IMR-90 (cell line): ENCODE measurements at regions not wholly inside any gene's neighbourhood (a gene's known extent, or its start where the extent isn't known, plus 50 kb on each side); places are given as distances from the start of the nearest gene placed in this dataset.
A peak's percentile ranks its signal among the peaks of the same experiment; 100 is the strongest.

Experiments
- ATAC-seq: fragments of 200-7000 bp; cut with Tn5 transposase; 2 replicates; pipeline ENCODE4 v1.9.1; 2020; ENCODE audit warnings: low read depth, mild to moderate bottlenecking, moderate library complexity
- BruUV-seq: library from RNA; stranded (reverse); fragments of 400-500 nt; replicated peaks from 2 replicates; lab custom pipeline; 2021; lab: Mats Ljungman, UMichigan
- CTCF ChIA-PET: fragments of 300-600 bp; formaldehyde crosslinking; extraction: SDS; loops from one replicate; lab custom pipeline; 2021; ENCODE audit warnings: antibody characterized with exemption; lab: Yijun Ruan, JAX
- POLR2A ChIA-PET: fragments of 300-600 bp; sonication (Branson Sonifier 250); formaldehyde crosslinking; loops from one replicate; lab custom pipeline; 2022; ENCODE audit warnings: antibody characterized with exemption; ENCODE audit not compliant: unreplicated experiment; lab: Charles Lee
- DNase-seq: peaks from one replicate; pipeline ENCODE4 v3.0.0; 2013
- H2AFZ ChIP-seq: replicated peaks from 2 replicates; pipeline ENCODE3; 2013; ENCODE audit warnings: low read length, mild to moderate bottlenecking; ENCODE audit not compliant: poor library complexity
- H2AK5ac ChIP-seq: 2 replicates; pipeline ENCODE4 v1.6.1; 2013; ENCODE audit warnings: low read depth, low read length, inconsistent platforms
- H2AK9ac ChIP-seq: replicated peaks from 2 replicates; pipeline ENCODE3; 2013; ENCODE audit warnings: mild to moderate bottlenecking, low read depth, low read length, moderate library complexity; ENCODE audit not compliant: poor library complexity
- H2BK120ac ChIP-seq: 2 replicates; pipeline ENCODE4 v1.6.1; 2013; ENCODE audit warnings: low read depth, low read length, inconsistent platforms
- H2BK15ac ChIP-seq: 3 replicates; pipeline ENCODE4 v1.6.1; 2013; ENCODE audit warnings: low read depth, low read length, inconsistent platforms
- H2BK20ac ChIP-seq: 2 replicates; pipeline ENCODE4 v1.6.1; 2013; ENCODE audit warnings: low read depth, mild to moderate bottlenecking, inconsistent platforms, low read length, moderate library complexity
- H2BK5ac ChIP-seq: 2 replicates; pipeline ENCODE4 v1.6.1; 2013; ENCODE audit warnings: mild to moderate bottlenecking, low read depth, low read length, inconsistent platforms; ENCODE audit not compliant: poor library complexity, severe bottlenecking
- H3K14ac ChIP-seq: replicated peaks from 2 replicates; pipeline ENCODE4 v1.6.1; 2013; ENCODE audit warnings: low read depth, low read length, inconsistent platforms
- H3K18ac ChIP-seq: 2 replicates; pipeline ENCODE4 v1.6.1; 2013; ENCODE audit warnings: low read depth, low read length, control low read depth
- H3K23ac ChIP-seq: 2 replicates; pipeline ENCODE4 v1.6.1; 2013; ENCODE audit warnings: low read depth, low read length, inconsistent platforms
- H3K27ac ChIP-seq: 2 replicates; pipeline ENCODE4 v1.5.1; 2013; ENCODE audit warnings: mild to moderate bottlenecking, control low read depth, low read length; ENCODE audit not compliant: insufficient read depth
- H3K27me3 ChIP-seq: 2 replicates; pipeline ENCODE4 v1.6.1; 2013; ENCODE audit warnings: low read length; ENCODE audit not compliant: control insufficient read depth, insufficient read depth
- H3K36me3 ChIP-seq: 2 replicates; pipeline ENCODE4 v1.6.1; 2013; ENCODE audit warnings: low read length, mixed read lengths; ENCODE audit not compliant: control insufficient read depth, insufficient read depth
- H3K4ac ChIP-seq: 2 replicates; pipeline ENCODE4 v1.6.1; 2013; ENCODE audit warnings: low read depth, low read length, inconsistent platforms
- H3K4me1 ChIP-seq: 2 replicates; pipeline ENCODE4 v1.6.1; 2013; ENCODE audit warnings: low read length, mixed read lengths; ENCODE audit not compliant: control insufficient read depth, insufficient read depth
- H3K4me2 ChIP-seq: 2 replicates; pipeline ENCODE4 v1.6.1; 2013; ENCODE audit warnings: low read depth, mild to moderate bottlenecking, control low read depth, low read length, moderate library complexity
- H3K4me3 ChIP-seq: 2 replicates; pipeline ENCODE4 v1.5.1; 2013; ENCODE audit warnings: low read depth, mild to moderate bottlenecking, control low read depth, low read length, moderate library complexity; ENCODE audit not compliant: insufficient read depth
- H3K56ac ChIP-seq: 2 replicates; pipeline ENCODE4 v1.6.1; 2013; ENCODE audit warnings: low read length, inconsistent platforms; ENCODE audit not compliant: insufficient read depth; ENCODE audit errors: extremely low read depth
- H3K79me1 ChIP-seq, 2 experiments: 2 replicates each; pipeline ENCODE4 v1.6.1; 2013; ENCODE audit warnings: low read length in 2 of 2, inconsistent platforms in 1 of 2, low read depth in 1 of 2
- H3K9ac ChIP-seq: 2 replicates; pipeline ENCODE4 v1.6.1; 2013; ENCODE audit warnings: low read depth, low read length, control low read depth
- H3K9me1 ChIP-seq: 2 replicates; pipeline ENCODE4 v1.6.1; 2013; ENCODE audit warnings: low read length, inconsistent platforms; ENCODE audit not compliant: insufficient read depth
- H3K9me3 ChIP-seq: 2 replicates; pipeline ENCODE4 v1.6.1; 2013; ENCODE audit warnings: low read length; ENCODE audit not compliant: control insufficient read depth, insufficient read depth
- H4K20me1 ChIP-seq: 2 replicates; pipeline ENCODE4 v1.6.1; 2013; ENCODE audit warnings: low read length, inconsistent platforms; ENCODE audit not compliant: insufficient read depth
- H4K5ac ChIP-seq: 2 replicates; pipeline ENCODE4 v1.6.1; 2013; ENCODE audit warnings: mild to moderate bottlenecking, low read depth, low read length, control low read depth
- H4K8ac ChIP-seq, 2 experiments: 2 replicates each; pipeline ENCODE4 v1.6.1; 2013; ENCODE audit warnings: low read depth in 2 of 2, low read length in 2 of 2, control low read depth in 1 of 2, inconsistent platforms in 1 of 2
- H4K91ac ChIP-seq: 2 replicates; pipeline ENCODE4 v1.6.1; 2013; ENCODE audit warnings: low read depth, low read length, inconsistent platforms; ENCODE audit not compliant: insufficient read depth
- FOS ChIP-seq: fragments of 150-350 bp; IDR thresholded peaks from 2 replicates; pipeline ENCODE4 v1.6.1; 2016; ENCODE audit warnings: low read depth, low read length
- MAZ ChIP-seq: IDR thresholded peaks from 2 replicates; pipeline ENCODE4 v1.6.1; 2012; ENCODE audit warnings: low read depth, mild to moderate bottlenecking, low read length, improper control_type of control experiment, moderate library complexity, borderline replicate concordance
- WGBS, 2 experiments: methylation state at CpG; one replicate each; pipeline versions ENCODE4 v1.1.5 to v1.1.7; 2013; ENCODE audit warnings: missing lambda C conversion rate in 2 of 2; ENCODE audit not compliant: insufficient read length in 1 of 2; ENCODE audit errors: extremely low coverage in 2 of 2; 5-methylcytosine and 5-hydroxymethylcytosine counted together
- dilution Hi-C: fragments of 300-500 bp; cut with HindIII; formaldehyde crosslinking; loops from one replicate; pipeline ENCODE4 v1.14.3; 2018; ENCODE audit warnings: low sequenced_read_pairs; ENCODE audit not compliant: unreplicated experiment
- in situ Hi-C: fragments of 300-500 bp; cut with MboI; formaldehyde crosslinking; loops from 3 replicates; pipeline ENCODE4 v1.14.3; 2019; ENCODE audit warnings: low sequenced_read_pairs, inconsistent platforms, mixed read lengths
- intact Hi-C: fragments of 100-400 bp; cut with micrococcal nuclease; formaldehyde crosslinking; loops from 2 replicates; pipeline ENCODE4 v1.10.0; 2022

DNA sequence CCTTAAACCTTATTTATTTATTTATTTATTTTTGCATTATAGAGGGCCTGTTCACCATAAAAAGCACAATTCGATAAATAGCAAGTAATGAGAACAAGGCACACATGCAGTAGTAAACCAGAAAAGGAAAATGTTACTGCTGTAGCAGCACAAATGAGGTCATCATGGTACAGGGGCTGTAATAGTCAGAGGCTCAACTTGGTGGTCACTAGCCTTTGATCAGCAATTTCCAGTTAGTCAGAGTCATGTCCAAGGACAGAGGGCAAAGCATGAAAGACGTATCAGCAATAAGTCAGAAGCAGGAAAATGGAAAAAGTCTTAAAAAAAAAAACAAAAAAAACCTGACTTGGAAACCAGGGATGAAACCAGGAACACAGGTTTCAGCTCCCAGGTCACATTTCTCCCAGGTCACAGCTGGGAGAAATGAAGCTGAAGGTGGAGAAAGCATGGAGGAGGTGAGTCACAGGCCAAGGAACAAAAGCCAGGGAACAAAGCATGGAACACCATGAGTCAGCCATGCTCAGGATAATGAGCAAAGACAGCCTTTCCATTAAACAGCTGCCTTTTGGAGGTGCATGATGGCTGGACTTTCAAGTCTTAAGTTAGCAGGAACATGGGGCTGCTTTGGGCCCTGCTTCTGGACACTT lies 556.3 kb downstream of the LTN1 start:
- Histone ChIP-seq H3K36me3 (no peaks in the 10 kb centered on the region), H3K27ac (peak overlapping the region; percentile 37; the same call in 1 of the 2 replicates), H3K9ac (no peak overlapping the region), H2BK120ac (peak overlapping the region; percentile 73), H3K9me1 (peaks cover 6% of the 10 kb centered on the region; the same call in 1 of the 2 replicates), H3K4me1 (peaks cover 10% of the 10 kb centered on the region), H3K4me3 (no peak overlapping the region), H3K18ac (peak overlapping the region; percentile 91), H3K27me3 (no peaks in the 10 kb centered on the region), H2AK5ac (peak overlapping the region; percentile 95), H2BK15ac (peak overlapping the region; percentile 91; the same call in 2 of the 3 replicates), H2BK20ac (peak overlapping the region; percentile 69; the same call in 1 of the 2 replicates), H4K8ac (peak overlapping the region; percentile 46 to 50; a peak in 3 of 4 replicates), H2AK9ac (no peak overlapping the region), H3K9me3 (no peaks in the 10 kb centered on the region), H4K20me1 (no peaks in the 10 kb centered on the region), H4K91ac (peak overlapping the region; percentile 88), H3K23ac (no peak overlapping the region), H4K5ac (peak overlapping the region; percentile 73; the same call in 1 of the 2 replicates), H3K4ac (peak overlapping the region; percentile 69), H3K14ac (peak overlapping the region; percentile 83), H3K4me2 (no peak overlapping the region), H2AFZ (no peak overlapping the region), H3K56ac (no peak overlapping the region), H3K79me1 (no peaks in the 10 kb centered on the region), H2BK5ac (peak overlapping the region; percentile 62)
- BruUV-seq: no TSS peak
- in situ Hi-C loops: no loop called here
- dilution Hi-C loops: no loop called here
- ATAC-seq: 0 out of 2 replicates have a peak, but pooled peaks have one; percentile 30
- WGBS, 2 experiments: no CpG with 5 or more reads among the region's 2 CpGs
- DNase-seq: peak; percentile 77
- intact Hi-C loops: no loop called here
- ChIA-PET POLR2A (no interaction called here), CTCF (no interaction called here)
- no peak for TF ChIP-seq MAZ
- peak; percentile 35; the same call in 1 of the 2 replicates for TF ChIP-seq FOS
